ENCODE measurements at regions not wholly inside any gene's neighbourhood (a gene's known extent, or its start where the extent isn't known, plus 50 kb on each side); places are given as distances from the start of the nearest gene placed in this dataset.
"Not testable (repeated sequence)": the region's sequence is repeated elsewhere in the genome, so short reads cannot be mapped to it uniquely, and the experiment has no call there.

GRCh38 chr11:89616161-89616560 lies 93.9 kb upstream of the TRIM77 start:
- not testable (repeated sequence) for H3K9ac ChIP-seq (ENCODE audit: low read depth, low read length); H3K4me1 ChIP-seq (ENCODE audit: control insufficient read depth, insufficient read depth, low read length); H3K27me3 ChIP-seq (ENCODE audit: control insufficient read depth, insufficient read depth, low read length); H3K36me3 ChIP-seq (ENCODE audit: insufficient read depth, low read length); H3K4me2 ChIP-seq (ENCODE audit: low read length); H3K4me3 ChIP-seq (ENCODE audit: low read length); H3K9me3 ChIP-seq (replicated peaks; ENCODE audit: low read length)

GRCh38 chr11:89616999-89617602 lies 93.0 kb upstream of the TRIM77 start:
- not testable (repeated sequence) for H3K9ac ChIP-seq (ENCODE audit: low read depth, low read length); H3K9me3 ChIP-seq (replicated peaks; ENCODE audit: low read length); H3K4me1 ChIP-seq (ENCODE audit: control insufficient read depth, insufficient read depth, low read length)

GRCh38 chr11:89620721-89621120 lies 89.4 kb upstream of the TRIM77 start:
- H3K4me2 ChIP-seq (ENCODE audit: low read length); H3K27me3 ChIP-seq (ENCODE audit: control insufficient read depth, insufficient read depth, low read length); H3K4me3 ChIP-seq (ENCODE audit: low read length); H3K9ac ChIP-seq (ENCODE audit: low read depth, low read length); H3K4me1 ChIP-seq (ENCODE audit: control insufficient read depth, insufficient read depth, low read length); H3K36me3 ChIP-seq (ENCODE audit: insufficient read depth, low read length); H3K9me3 ChIP-seq (replicated peaks; ENCODE audit: low read length): not testable (repeated sequence)

More at GRCh38 chr11:89616999-89617602, 93.0 kb upstream of the TRIM77 start:
- not testable (repeated sequence) for H3K4me2 ChIP-seq (ENCODE audit: low read length); H3K4me3 ChIP-seq (ENCODE audit: low read length); H3K36me3 ChIP-seq (ENCODE audit: insufficient read depth, low read length); H3K27me3 ChIP-seq (ENCODE audit: control insufficient read depth, insufficient read depth, low read length)

GRCh38 chr11:89625171-89625570 lies 84.9 kb upstream of the TRIM77 start:
- H3K4me3 ChIP-seq (ENCODE audit: low read length), result no peak overlapping the region
- no peak overlapping the region for H3K9ac ChIP-seq (ENCODE audit: low read depth, low read length)
- no peaks in the 10 kb centered on the region for H3K4me1 ChIP-seq (ENCODE audit: control insufficient read depth, insufficient read depth, low read length)
- H3K4me2 ChIP-seq (ENCODE audit: low read length), result no peak overlapping the region
- no peaks in the 10 kb centered on the region for H3K36me3 ChIP-seq (ENCODE audit: insufficient read depth, low read length)
- H3K9me3 ChIP-seq (replicated peaks; ENCODE audit: low read length), result no peaks in the 10 kb centered on the region
- no peaks in the 10 kb centered on the region for H3K27me3 ChIP-seq (ENCODE audit: control insufficient read depth, insufficient read depth, low read length)

DNA sequence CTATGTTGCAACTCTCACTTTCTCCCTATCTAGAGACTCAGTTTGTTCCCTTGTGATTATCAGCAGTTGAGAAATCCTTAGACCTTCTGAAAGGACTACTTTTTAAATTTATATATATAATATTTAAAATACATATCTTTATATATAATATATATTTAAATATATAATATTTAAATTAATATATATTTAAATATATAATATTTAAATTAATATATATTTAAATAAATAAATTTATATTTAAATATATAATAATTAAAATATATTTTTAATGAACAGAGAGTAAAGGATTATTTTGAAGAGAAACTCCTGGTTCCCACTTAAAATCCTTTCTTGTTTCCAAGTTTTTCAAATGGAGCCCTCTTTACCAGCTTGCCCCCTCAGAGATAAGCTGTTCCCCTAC lies 83.7 kb upstream of the TRIM77 start:
- Histone ChIP-seq H3K27me3 (ENCODE audit: control insufficient read depth, insufficient read depth, low read length) (no peaks in the 10 kb centered on the region), H3K4me1 (ENCODE audit: control insufficient read depth, insufficient read depth, low read length) (no peaks in the 10 kb centered on the region), H3K9me3 (replicated peaks; ENCODE audit: low read length) (no peaks in the 10 kb centered on the region), H3K36me3 (ENCODE audit: insufficient read depth, low read length) (no peaks in the 10 kb centered on the region), H3K9ac (ENCODE audit: low read depth, low read length) (no peak overlapping the region), H3K4me3 (ENCODE audit: low read length) (no peak overlapping the region), H3K4me2 (ENCODE audit: low read length) (no peak overlapping the region)

GRCh38 chr11:89626881-89627280 lies 83.2 kb upstream of the TRIM77 start:
- not testable (repeated sequence) for H3K27me3 ChIP-seq (ENCODE audit: control insufficient read depth, insufficient read depth, low read length); H3K4me1 ChIP-seq (ENCODE audit: control insufficient read depth, insufficient read depth, low read length); H3K36me3 ChIP-seq (ENCODE audit: insufficient read depth, low read length); H3K4me2 ChIP-seq (ENCODE audit: low read length); H3K4me3 ChIP-seq (ENCODE audit: low read length); H3K9me3 ChIP-seq (replicated peaks; ENCODE audit: low read length); H3K9ac ChIP-seq (ENCODE audit: low read depth, low read length)

- H3K4me2 ChIP-seq (ENCODE audit: low read length), result no peak overlapping the region
- H3K4me1 ChIP-seq (ENCODE audit: control insufficient read depth, insufficient read depth, low read length), result no peaks in the 10 kb centered on the region
- H3K27me3 ChIP-seq (ENCODE audit: control insufficient read depth, insufficient read depth, low read length), result no peaks in the 10 kb centered on the region
- H3K9me3 ChIP-seq (replicated peaks; ENCODE audit: low read length), result no peaks in the 10 kb centered on the region
- H3K36me3 ChIP-seq (ENCODE audit: insufficient read depth, low read length), result no peaks in the 10 kb centered on the region
- H3K9ac ChIP-seq (ENCODE audit: low read depth, low read length), result no peak overlapping the region
- no peak overlapping the region for H3K4me3 ChIP-seq (ENCODE audit: low read length)
Measured at GRCh38 chr11:89633135-89633705, 76.9 kb upstream of the TRIM77 start.

DNA sequence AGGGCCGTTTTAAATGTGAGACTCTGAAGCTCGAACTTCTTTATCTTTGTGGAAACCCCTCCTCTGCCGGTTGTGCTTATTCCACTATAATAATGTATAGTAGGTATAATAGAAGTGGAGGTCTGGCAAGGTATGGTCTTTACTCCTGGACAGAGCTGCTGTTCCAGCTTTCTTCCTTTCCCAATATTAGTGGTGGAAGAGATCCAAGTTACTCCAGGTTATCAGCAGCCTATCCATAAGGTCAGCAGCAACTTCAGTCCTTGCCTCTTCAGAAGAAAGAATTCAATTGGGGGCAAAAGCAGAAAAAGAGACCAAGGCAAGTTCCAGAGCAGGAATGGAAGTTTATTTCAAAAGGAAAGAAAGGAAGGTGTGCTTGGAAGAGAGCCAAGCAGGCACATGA lies 69.3 kb upstream of the TRIM77 start:
- H3K4me3 ChIP-seq (ENCODE audit: low read length); H3K9ac ChIP-seq (ENCODE audit: low read depth, low read length); H3K4me1 ChIP-seq (ENCODE audit: control insufficient read depth, insufficient read depth, low read length); H3K36me3 ChIP-seq (ENCODE audit: insufficient read depth, low read length); H3K9me3 ChIP-seq (replicated peaks; ENCODE audit: low read length); H3K27me3 ChIP-seq (ENCODE audit: control insufficient read depth, insufficient read depth, low read length); H3K4me2 ChIP-seq (ENCODE audit: low read length): not testable (repeated sequence)

GRCh38 chr11:89648232-89648631 lies 61.9 kb upstream of the TRIM77 start:
- H3K4me2 ChIP-seq (ENCODE audit: low read length); H3K9ac ChIP-seq (ENCODE audit: low read depth, low read length); H3K4me1 ChIP-seq (ENCODE audit: control insufficient read depth, insufficient read depth, low read length); H3K4me3 ChIP-seq (ENCODE audit: low read length); H3K27me3 ChIP-seq (ENCODE audit: control insufficient read depth, insufficient read depth, low read length); H3K36me3 ChIP-seq (ENCODE audit: insufficient read depth, low read length); H3K9me3 ChIP-seq (replicated peaks; ENCODE audit: low read length): not testable (repeated sequence)

GRCh38 chr11:89648996-89649395 lies 61.1 kb upstream of the TRIM77 start:
- not testable (repeated sequence) for H3K4me2 ChIP-seq (ENCODE audit: low read length); H3K27me3 ChIP-seq (ENCODE audit: control insufficient read depth, insufficient read depth, low read length); H3K4me3 ChIP-seq (ENCODE audit: low read length); H3K4me1 ChIP-seq (ENCODE audit: control insufficient read depth, insufficient read depth, low read length); H3K36me3 ChIP-seq (ENCODE audit: insufficient read depth, low read length); H3K9me3 ChIP-seq (replicated peaks; ENCODE audit: low read length); H3K9ac ChIP-seq (ENCODE audit: low read depth, low read length)

DNA sequence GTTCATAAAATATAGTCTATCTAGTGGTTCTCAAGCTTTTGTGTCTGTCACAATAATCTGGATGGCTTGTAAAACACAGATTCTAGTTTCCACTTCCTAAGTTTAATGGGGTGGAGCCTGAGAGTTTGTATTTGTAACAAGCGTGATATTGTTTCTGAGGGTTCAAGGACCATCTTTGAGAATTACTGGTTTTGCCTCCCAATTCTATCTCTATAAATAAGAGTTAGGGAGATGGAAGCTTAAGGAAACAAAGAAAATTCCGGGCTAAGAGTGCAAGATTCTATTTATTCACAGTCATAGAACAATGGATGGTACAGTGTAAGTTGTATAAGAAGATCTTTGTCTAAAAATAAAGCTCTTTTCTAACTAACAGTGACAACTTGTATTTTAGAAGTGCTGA lies 55.4 kb upstream of the TRIM77 start:
- not testable (repeated sequence) for H3K9me3 ChIP-seq (replicated peaks; ENCODE audit: low read length); H3K4me1 ChIP-seq (ENCODE audit: control insufficient read depth, insufficient read depth, low read length)

DNA sequence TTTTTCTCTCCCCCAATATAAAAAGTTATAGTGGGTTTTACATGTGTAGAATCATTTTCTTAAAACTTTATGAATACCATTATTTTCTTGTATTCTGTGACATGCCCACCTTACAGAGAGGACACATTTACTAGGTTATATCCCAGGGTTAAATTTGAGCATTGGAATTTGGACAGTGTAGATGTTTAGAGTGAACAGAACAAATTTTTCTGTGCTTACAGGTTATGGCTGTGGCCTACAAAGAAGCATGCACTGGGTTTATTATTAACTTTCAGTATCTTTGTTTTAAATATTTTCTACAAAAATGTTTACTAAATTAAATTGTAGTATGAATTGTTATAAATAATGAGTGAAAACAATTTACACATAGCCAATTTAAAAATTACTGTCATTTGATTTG lies 51.3 kb upstream of the TRIM77 start:
- H3K27me3 ChIP-seq (ENCODE audit: control insufficient read depth, insufficient read depth, low read length); H3K9me3 ChIP-seq (replicated peaks; ENCODE audit: low read length); H3K9ac ChIP-seq (ENCODE audit: low read depth, low read length); H3K4me3 ChIP-seq (ENCODE audit: low read length); H3K4me2 ChIP-seq (ENCODE audit: low read length); H3K4me1 ChIP-seq (ENCODE audit: control insufficient read depth, insufficient read depth, low read length); H3K36me3 ChIP-seq (ENCODE audit: insufficient read depth, low read length): not testable (repeated sequence)

More for the DNA sequence above, 55.4 kb upstream of the TRIM77 start:
- not testable (repeated sequence) for H3K36me3 ChIP-seq (ENCODE audit: insufficient read depth, low read length); H3K4me2 ChIP-seq (ENCODE audit: low read length); H3K27me3 ChIP-seq (ENCODE audit: control insufficient read depth, insufficient read depth, low read length); H3K4me3 ChIP-seq (ENCODE audit: low read length); H3K9ac ChIP-seq (ENCODE audit: low read depth, low read length)
